ENCODE measurements at regions not wholly inside any gene's neighbourhood (a gene's known extent, or its start where the extent isn't known, plus 50 kb on each side); places are given as distances from the start of the nearest gene placed in this dataset.

DNA sequence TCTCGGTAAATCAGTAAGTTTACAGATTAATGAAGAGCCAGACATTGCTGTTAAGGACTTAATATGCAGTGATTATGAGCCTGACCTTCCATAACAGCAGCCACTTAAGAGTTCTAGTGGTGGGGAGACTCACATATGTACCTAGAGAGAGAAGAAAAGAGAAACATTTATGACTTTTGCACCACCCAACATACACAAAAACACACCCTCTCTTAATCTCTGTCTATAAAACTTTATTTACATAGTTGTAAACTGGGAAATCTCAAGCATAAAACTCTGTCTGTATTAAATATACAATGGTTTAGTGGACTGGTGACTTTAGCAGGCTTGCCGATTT, 347.4 kb upstream of the ADGRL2 start:
- H3K36me3 ChIP-seq (ENCODE audit: control insufficient read depth in 2 of 4, insufficient read depth in 4 of 4, low read length in 3 of 4), result no peaks in the 10 kb centered on the region
- no peak overlapping the region for H2AFZ ChIP-seq (ENCODE audit: low read length)
- no peaks in the 10 kb centered on the region for H3K79me2 ChIP-seq (ENCODE audit: control insufficient read depth in 1 of 2, insufficient read depth in 2 of 2, low read length in 2 of 2)
- no peak overlapping the region for H2BK120ac ChIP-seq (replicated peaks; ENCODE audit: low read depth, low read length)
- H3K14ac ChIP-seq (ENCODE audit: insufficient read length), result no peak overlapping the region
- H2AK5ac ChIP-seq (ENCODE audit: low read depth, low read length), result no peak overlapping the region
- 90% methylated on average over 2 of the region's 2 CpGs; no CpG with 5 or more reads in 1 of the 2 experiments for WGBS, 2 experiments (ENCODE audit: extremely low coverage in 1 of 2, insufficient coverage in 1 of 2, insufficient read length in 1 of 2, insufficient replicate concordance in 2 of 2, low coverage in 1 of 2, low lambda C conversion rate in 2 of 2, missing lambda C conversion rate in 1 of 2)
- FAIRE-seq, result no peak
- H4K5ac ChIP-seq (ENCODE audit: insufficient read length, low read depth, low read length), result no peak overlapping the region
- DNase-seq (ENCODE audit: low read depth in 1 of 2, low spot score in 2 of 2), result no peak
- H3K23ac ChIP-seq (ENCODE audit: insufficient read length), result no peak overlapping the region
- H2BK20ac ChIP-seq (ENCODE audit: low read length), result no peak overlapping the region
- no peak overlapping the region for H3K18ac ChIP-seq (ENCODE audit: extremely low read depth, low read length)
- H3K9ac ChIP-seq (replicated peaks in 1 of 4; ENCODE audit: extremely low read depth in 1 of 4, low read depth in 3 of 4, low read length in 3 of 4), result no peak overlapping the region
- no peak overlapping the region for H2BK15ac ChIP-seq (ENCODE audit: low read length)
- no peak overlapping the region for H3K4me2 ChIP-seq (ENCODE audit: insufficient read depth in 1 of 2, low read depth in 2 of 2, low read length in 2 of 2)
- H3K4ac ChIP-seq (replicated peaks; ENCODE audit: insufficient read length, low read depth, low read length), result no peak overlapping the region
- H3K9me3 ChIP-seq (ENCODE audit: insufficient read depth in 2 of 2, low read depth in 1 of 2, low read length in 1 of 2), result no peaks in the 10 kb centered on the region
- H3K56ac ChIP-seq (replicated peaks; ENCODE audit: insufficient read length, low read depth, low read length), result no peak overlapping the region
- CTCF ChIA-PET (ENCODE audit: partially characterized antibody), result interaction anchor here (0.6 to 0.7 kb wide), 3 partner anchors 64 to 327 kb away, joined by 3 read pairs; no protein-coding TSS in a partner anchor
- H2BK5ac ChIP-seq (ENCODE audit: low read depth, low read length), result no peak overlapping the region
- H2BK12ac ChIP-seq (ENCODE audit: low read depth, low read length), result no peak overlapping the region
- no peaks in the 10 kb centered on the region for H4K20me1 ChIP-seq (replicated peaks in 1 of 2; ENCODE audit: control insufficient read depth in 1 of 2, insufficient read depth in 2 of 2, low read length in 2 of 2)
- no peak overlapping the region for H4K8ac ChIP-seq (ENCODE audit: extremely low read depth, insufficient read depth, low read length)
- H3K23me2 ChIP-seq (ENCODE audit: low read depth, low read length), result no peaks in the 10 kb centered on the region
- H3K27ac ChIP-seq (ENCODE audit: low read depth, low read length), result no peak overlapping the region
- no peaks in the 10 kb centered on the region for H3K27me3 ChIP-seq (replicated peaks in 1 of 4; ENCODE audit: control insufficient read depth in 3 of 4, extremely low read depth in 1 of 4, insufficient read depth in 3 of 4, low read length in 3 of 4)
- no peak overlapping the region for H4K91ac ChIP-seq (replicated peaks; ENCODE audit: insufficient read length, low read length)
- POLR2A ChIA-PET (ENCODE audit: partially characterized antibody), result interaction anchor here (0.6 kb wide), 1 partner anchor 538 kb away, joined by 3 read pairs; no protein-coding TSS in a partner anchor
- H3K4me3 ChIP-seq (ENCODE audit: extremely low read depth in 1 of 4, insufficient read depth in 2 of 4, low read depth in 3 of 4, low read length in 4 of 4), result no peak overlapping the region
- H3K4me1 ChIP-seq (replicated peaks in 1 of 4; ENCODE audit: control insufficient read depth in 3 of 4, insufficient read depth in 4 of 4, low read length in 3 of 4), result peaks cover 0 to 13% (median 5%) of the 10 kb centered on the region in 4 experiments; a peak in 3 of 7 replicates
- no peaks in the 10 kb centered on the region for H3K79me1 ChIP-seq (ENCODE audit: low read depth, low read length)
- TF ChIP-seq CREB1 (IDR thresholded peaks at IDR 0.05) (no peak), GTF2F1 (IDR thresholded peaks at IDR 0.05; ENCODE audit: borderline replicate concordance, low read depth, low read length) (no peak), ZNF274 (IDR thresholded peaks at IDR 0.05; ENCODE audit: borderline replicate concordance, extremely low read depth, low read length) (no peak), GABPA (IDR thresholded peaks at IDR 0.05; ENCODE audit: borderline replicate concordance, insufficient read depth, low read length) (no peak), CHD2 (IDR thresholded peaks at IDR 0.05; ENCODE audit: low read length) (no peak), POLR2AphosphoS5 (IDR thresholded peaks at IDR 0.05; ENCODE audit: low read depth, low read length) (no peak), JUN (IDR thresholded peaks at IDR 0.05; ENCODE audit: low read depth, low read length) (no peak), NANOG (IDR thresholded peaks at IDR 0.05; ENCODE audit: insufficient read depth, low read depth, low read length, poor library complexity, severe bottlenecking) (no peak), ASH2L (IDR thresholded peaks at IDR 0.05; ENCODE audit: low read length) (no peak), EP300 (IDR thresholded peaks at IDR 0.05; ENCODE audit: borderline replicate concordance in 1 of 2, low read depth in 2 of 2, low read length in 2 of 2) (no peak), CBX5 (IDR thresholded peaks at IDR 0.05; ENCODE audit: low read depth, low read length) (no peak)
- TF ChIP-seq, protein P1, sequence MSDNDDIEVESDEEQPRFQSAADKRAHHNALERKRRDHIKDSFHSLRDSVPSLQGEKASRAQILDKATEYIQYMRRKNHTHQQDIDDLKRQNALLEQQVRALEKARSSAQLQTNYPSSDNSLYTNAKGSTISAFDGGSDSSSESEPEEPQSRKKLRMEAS (IDR thresholded peaks at IDR 0.05), result no peak
- TF ChIP-seq, protein P2, sequence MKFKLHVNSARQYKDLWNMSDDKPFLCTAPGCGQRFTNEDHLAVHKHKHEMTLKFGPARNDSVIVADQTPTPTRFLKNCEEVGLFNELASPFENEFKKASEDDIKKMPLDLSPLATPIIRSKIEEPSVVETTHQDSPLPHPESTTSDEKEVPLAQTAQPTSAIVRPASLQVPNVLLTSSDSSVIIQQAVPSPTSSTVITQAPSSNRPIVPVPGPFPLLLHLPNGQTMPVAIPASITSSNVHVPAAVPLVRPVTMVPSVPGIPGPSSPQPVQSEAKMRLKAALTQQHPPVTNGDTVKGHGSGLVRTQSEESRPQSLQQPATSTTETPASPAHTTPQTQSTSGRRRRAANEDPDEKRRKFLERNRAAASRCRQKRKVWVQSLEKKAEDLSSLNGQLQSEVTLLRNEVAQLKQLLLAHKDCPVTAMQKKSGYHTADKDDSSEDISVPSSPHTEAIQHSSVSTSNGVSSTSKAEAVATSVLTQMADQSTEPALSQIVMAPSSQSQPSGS (IDR thresholded peaks at IDR 0.05; ENCODE audit: low read length), result no peak

Measured in H1 (cell line).